A549 (cell line): ENCODE measurements at regions not wholly inside any gene's neighbourhood (a gene's known extent, or its start where the extent isn't known, plus 50 kb on each side); places are given as distances from the start of the nearest gene placed in this dataset.

ENCODE experiments used
- CHD4 ChIP-seq: fragments of 200-600 bp; sonication (generic); IDR thresholded peaks from 2 replicates; pipeline ENCODE4 v1.6.1; 2016; ENCODE audit warnings: antibody characterized with exemption, mild to moderate bottlenecking, borderline replicate concordance
- EP300 ChIP-seq, 2 experiments: fragments of >200 bp; sonication (Bioruptor Twin); formaldehyde crosslinking; IDR thresholded peaks; 2 replicates in 1 of 2; 3 replicates in 1 of 2; pipeline ENCODE4 v1.6.1; 2016 to 2017
- ZFP36 ChIP-seq: fragments of 450-650 bp; IDR thresholded peaks from 2 replicates; pipeline ENCODE4 v1.6.1; 2014; ENCODE audit warnings: borderline replicate concordance; ENCODE audit not compliant: partially characterized antibody
- TF ChIP-seq, protein P1 (sequence below): fragments of 150-350 bp; IDR thresholded peaks from 2 replicates; pipeline ENCODE4 v1.6.1; 2014; ENCODE audit warnings: low read depth, mild to moderate bottlenecking, low read length
- TF ChIP-seq, protein P2 (sequence below): IDR thresholded peaks from 2 replicates; pipeline ENCODE4 v1.6.1; 2012
- TF ChIP-seq, protein P3 (sequence below): fragments of >200 bp; sonication (Bioruptor Twin); formaldehyde crosslinking; IDR thresholded peaks from 3 replicates; pipeline ENCODE4 v1.5.1; 2016

DNA sequence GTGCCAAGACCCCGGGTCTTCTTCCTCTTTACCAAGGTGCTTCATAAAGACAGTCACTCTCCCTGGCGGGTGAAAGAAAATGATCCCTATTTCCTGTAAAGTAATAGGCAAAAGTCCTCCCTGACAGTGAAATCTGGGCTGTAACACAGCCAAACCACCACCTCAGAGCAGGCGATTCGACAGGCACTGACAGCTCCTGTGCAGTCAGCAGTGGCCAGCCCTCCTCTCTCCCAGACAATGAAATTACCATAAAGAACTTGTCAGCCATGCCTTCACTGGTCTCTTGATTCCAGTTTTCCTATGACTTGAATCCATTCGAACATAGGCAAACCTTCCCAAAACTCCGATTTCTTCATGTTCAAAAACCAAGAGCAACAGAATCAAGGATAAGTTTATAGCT lies 492.2 kb upstream of the DAB1 start:
- TF ChIP-seq, protein P1, sequence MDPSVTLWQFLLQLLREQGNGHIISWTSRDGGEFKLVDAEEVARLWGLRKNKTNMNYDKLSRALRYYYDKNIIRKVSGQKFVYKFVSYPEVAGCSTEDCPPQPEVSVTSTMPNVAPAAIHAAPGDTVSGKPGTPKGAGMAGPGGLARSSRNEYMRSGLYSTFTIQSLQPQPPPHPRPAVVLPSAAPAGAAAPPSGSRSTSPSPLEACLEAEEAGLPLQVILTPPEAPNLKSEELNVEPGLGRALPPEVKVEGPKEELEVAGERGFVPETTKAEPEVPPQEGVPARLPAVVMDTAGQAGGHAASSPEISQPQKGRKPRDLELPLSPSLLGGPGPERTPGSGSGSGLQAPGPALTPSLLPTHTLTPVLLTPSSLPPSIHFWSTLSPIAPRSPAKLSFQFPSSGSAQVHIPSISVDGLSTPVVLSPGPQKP: no peak
- TF ChIP-seq, protein P2, sequence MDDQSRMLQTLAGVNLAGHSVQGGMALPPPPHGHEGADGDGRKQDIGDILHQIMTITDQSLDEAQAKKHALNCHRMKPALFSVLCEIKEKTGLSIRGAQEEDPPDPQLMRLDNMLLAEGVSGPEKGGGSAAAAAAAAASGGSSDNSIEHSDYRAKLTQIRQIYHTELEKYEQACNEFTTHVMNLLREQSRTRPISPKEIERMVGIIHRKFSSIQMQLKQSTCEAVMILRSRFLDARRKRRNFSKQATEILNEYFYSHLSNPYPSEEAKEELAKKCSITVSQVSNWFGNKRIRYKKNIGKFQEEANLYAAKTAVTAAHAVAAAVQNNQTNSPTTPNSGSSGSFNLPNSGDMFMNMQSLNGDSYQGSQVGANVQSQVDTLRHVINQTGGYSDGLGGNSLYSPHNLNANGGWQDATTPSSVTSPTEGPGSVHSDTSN: no peak
- TF ChIP-seq ZFP36 (no peak), CHD4 (no peak), EP300 (IDR thresholded peaks at IDR 0.05) (no peak)
- TF ChIP-seq, protein P3, sequence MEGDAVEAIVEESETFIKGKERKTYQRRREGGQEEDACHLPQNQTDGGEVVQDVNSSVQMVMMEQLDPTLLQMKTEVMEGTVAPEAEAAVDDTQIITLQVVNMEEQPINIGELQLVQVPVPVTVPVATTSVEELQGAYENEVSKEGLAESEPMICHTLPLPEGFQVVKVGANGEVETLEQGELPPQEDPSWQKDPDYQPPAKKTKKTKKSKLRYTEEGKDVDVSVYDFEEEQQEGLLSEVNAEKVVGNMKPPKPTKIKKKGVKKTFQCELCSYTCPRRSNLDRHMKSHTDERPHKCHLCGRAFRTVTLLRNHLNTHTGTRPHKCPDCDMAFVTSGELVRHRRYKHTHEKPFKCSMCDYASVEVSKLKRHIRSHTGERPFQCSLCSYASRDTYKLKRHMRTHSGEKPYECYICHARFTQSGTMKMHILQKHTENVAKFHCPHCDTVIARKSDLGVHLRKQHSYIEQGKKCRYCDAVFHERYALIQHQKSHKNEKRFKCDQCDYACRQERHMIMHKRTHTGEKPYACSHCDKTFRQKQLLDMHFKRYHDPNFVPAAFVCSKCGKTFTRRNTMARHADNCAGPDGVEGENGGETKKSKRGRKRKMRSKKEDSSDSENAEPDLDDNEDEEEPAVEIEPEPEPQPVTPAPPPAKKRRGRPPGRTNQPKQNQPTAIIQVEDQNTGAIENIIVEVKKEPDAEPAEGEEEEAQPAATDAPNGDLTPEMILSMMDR: no peak
